H1 (cell line): ENCODE measurements at regions not wholly inside any gene's neighbourhood (a gene's known extent, or its start where the extent isn't known, plus 50 kb on each side); places are given as distances from the start of the nearest gene placed in this dataset.

Source experiments
- CTCF ChIA-PET: fragments of 300-600 bp; sonication (Branson Sonifier 250); formaldehyde crosslinking; loops from one replicate; lab custom pipeline; 2021; ENCODE audit not compliant: partially characterized antibody; lab: Charles Lee
- POLR2A ChIA-PET: fragments of 300-600 bp; sonication (Branson Sonifier 250); formaldehyde crosslinking; loops from one replicate; lab custom pipeline; 2021; ENCODE audit warnings: inconsistent platforms; ENCODE audit not compliant: partially characterized antibody; lab: Charles Lee
- DNase-seq, 2 experiments: peaks; one replicate each; pipeline versions ENCODE4 v3.0.0 to v3.0.0-alpha.2; 2010 to 2022; ENCODE audit warnings: low spot score in 2 of 2, low read depth in 1 of 2, mixed read lengths in 1 of 2
- FAIRE-seq: peaks from 2 replicates; lab custom pipeline; 2011; peaks lifted over from hg19 to GRCh38; lab: Jason Lieb, UNC
- H2AFZ ChIP-seq: 2 replicates; pipeline ENCODE4 v1.8.1; 2012; ENCODE audit warnings: low read length, inconsistent platforms
- H2AK5ac ChIP-seq: 2 replicates; pipeline ENCODE4 v1.6.1; 2013; ENCODE audit warnings: low read depth, low read length
- H2BK120ac ChIP-seq: replicated peaks from 2 replicates; pipeline ENCODE3; 2013; ENCODE audit warnings: low read depth, low read length, inconsistent platforms
- H2BK12ac ChIP-seq: 2 replicates; pipeline ENCODE4 v1.6.1; 2013; ENCODE audit warnings: low read depth, low read length
- H2BK15ac ChIP-seq: 2 replicates; pipeline ENCODE4 v1.6.1; 2013; ENCODE audit warnings: low read length
- H2BK20ac ChIP-seq: 2 replicates; pipeline ENCODE4 v1.6.1; 2013; ENCODE audit warnings: low read length
- H2BK5ac ChIP-seq: 2 replicates; pipeline ENCODE4 v1.6.1; 2013; ENCODE audit warnings: low read depth, low read length
- H3K14ac ChIP-seq: 2 replicates; pipeline ENCODE4 v1.6.1; 2013; ENCODE audit warnings: inconsistent platforms; ENCODE audit not compliant: insufficient read length
- H3K18ac ChIP-seq: 2 replicates; pipeline ENCODE4 v1.6.1; 2013; ENCODE audit warnings: low read length; ENCODE audit errors: extremely low read depth
- H3K23ac ChIP-seq: 2 replicates; pipeline ENCODE4 v1.6.1; 2013; ENCODE audit warnings: inconsistent platforms; ENCODE audit not compliant: insufficient read length
- H3K23me2 ChIP-seq: 2 replicates; pipeline ENCODE4 v1.6.1; 2013; ENCODE audit warnings: low read depth, low read length
- H3K27ac ChIP-seq: 2 replicates; pipeline ENCODE4 v1.6.1; 2011; ENCODE audit warnings: low read depth, low read length, inconsistent platforms
- H3K27me3 ChIP-seq, 4 experiments: replicated peaks in 1 of 4; 1 replicate in 1 of 4; 2 replicates in 3 of 4; pipeline versions ENCODE4 v1.6.1 to v1.8.1; 2011 to 2013; ENCODE audit warnings: low read length in 3 of 4, mild to moderate bottlenecking in 3 of 4, inconsistent platforms in 2 of 4, mixed read lengths in 2 of 4, moderate library complexity in 1 of 4; ENCODE audit not compliant: control insufficient read depth in 3 of 4, insufficient read depth in 3 of 4; ENCODE audit errors: extremely low read depth in 1 of 4
- H3K36me3 ChIP-seq, 4 experiments: 2 replicates each; pipeline versions ENCODE4 v1.6.1 to v1.8.1; 2011 to 2013; ENCODE audit warnings: mild to moderate bottlenecking in 4 of 4, low read length in 3 of 4, moderate library complexity in 2 of 4, control low read depth in 1 of 4, inconsistent platforms in 1 of 4; ENCODE audit not compliant: insufficient read depth in 4 of 4, control insufficient read depth in 2 of 4
- H3K4ac ChIP-seq: replicated peaks from 2 replicates; pipeline ENCODE3; 2013; ENCODE audit warnings: low read length, low read depth, mixed read lengths, inconsistent platforms; ENCODE audit not compliant: insufficient read length
- H3K4me1 ChIP-seq, 4 experiments: replicated peaks in 1 of 4; 1 replicate in 1 of 4; 2 replicates in 3 of 4; pipeline versions ENCODE4 v1.6.1 to v1.8.1; 2011 to 2013; ENCODE audit warnings: low read length in 3 of 4, inconsistent platforms in 2 of 4, mixed read lengths in 1 of 4; ENCODE audit not compliant: insufficient read depth in 4 of 4, control insufficient read depth in 3 of 4
- H3K4me2 ChIP-seq, 2 experiments: 2 replicates each; pipeline versions ENCODE4 v1.6.1 to v1.8.1; 2011 to 2013; ENCODE audit warnings: low read depth in 2 of 2, low read length in 2 of 2, control low read depth in 1 of 2, inconsistent platforms in 1 of 2, mild to moderate bottlenecking in 1 of 2; ENCODE audit not compliant: insufficient read depth in 1 of 2
- H3K4me3 ChIP-seq, 4 experiments: fragments of 200-600, 300-600 bp in 1 of 4; sonication (generic), shearing (Covaris generic), sonication (Bioruptor Twin) in 1 of 4; 2 replicates each; pipeline versions ENCODE4 v1.5.1 to v1.8.1; 2011 to 2016; ENCODE audit warnings: low read length in 4 of 4, low read depth in 3 of 4, control low read depth in 2 of 4, inconsistent platforms in 2 of 4, mild to moderate bottlenecking in 2 of 4, mixed read lengths in 1 of 4, moderate library complexity in 1 of 4; ENCODE audit not compliant: insufficient read depth in 2 of 4; ENCODE audit errors: extremely low read depth in 1 of 4
- H3K56ac ChIP-seq: replicated peaks from 2 replicates; pipeline ENCODE3; 2013; ENCODE audit warnings: low read depth, mild to moderate bottlenecking, mixed read lengths, low read length, inconsistent platforms; ENCODE audit not compliant: insufficient read length
- H3K79me1 ChIP-seq: 2 replicates; pipeline ENCODE4 v1.6.1; 2013; ENCODE audit warnings: low read depth, low read length, control low read depth
- H3K79me2 ChIP-seq, 2 experiments: 2 replicates each; pipeline versions ENCODE4 v1.6.1 to v1.8.1; 2012 to 2013; ENCODE audit warnings: low read length in 2 of 2, mild to moderate bottlenecking in 2 of 2, inconsistent platforms in 1 of 2; ENCODE audit not compliant: insufficient read depth in 2 of 2, control insufficient read depth in 1 of 2
- H3K9ac ChIP-seq, 4 experiments: replicated peaks in 1 of 4; 1 replicate in 1 of 4; 2 replicates in 3 of 4; pipeline versions ENCODE4 v1.6.1 to v1.8.1; 2011 to 2013; ENCODE audit warnings: low read depth in 3 of 4, low read length in 3 of 4, control low read depth in 2 of 4, mild to moderate bottlenecking in 2 of 4, moderate library complexity in 2 of 4, inconsistent platforms in 1 of 4; ENCODE audit errors: extremely low read depth in 1 of 4
- H3K9me3 ChIP-seq, 2 experiments: 2 replicates each; pipeline versions ENCODE4 v1.6.1 to v1.8.1; 2012 to 2013; ENCODE audit warnings: mild to moderate bottlenecking in 2 of 2, moderate library complexity in 2 of 2, control low read depth in 1 of 2, inconsistent platforms in 1 of 2, low read depth in 1 of 2, low read length in 1 of 2, mixed read lengths in 1 of 2; ENCODE audit not compliant: insufficient read depth in 2 of 2
- H4K20me1 ChIP-seq, 2 experiments: replicated peaks in 1 of 2; 2 replicates each; pipeline versions ENCODE3 to v1.8.1; 2011 to 2013; ENCODE audit warnings: inconsistent platforms in 2 of 2, low read length in 2 of 2, mild to moderate bottlenecking in 1 of 2; ENCODE audit not compliant: insufficient read depth in 2 of 2, control insufficient read depth in 1 of 2
- H4K5ac ChIP-seq: 2 replicates; pipeline ENCODE4 v1.6.1; 2013; ENCODE audit warnings: low read length, low read depth, mixed read lengths, inconsistent platforms; ENCODE audit not compliant: insufficient read length
- H4K8ac ChIP-seq: 2 replicates; pipeline ENCODE4 v1.8.0; 2013; ENCODE audit warnings: mild to moderate bottlenecking, moderate library complexity, low read length, inconsistent platforms; ENCODE audit not compliant: insufficient read depth; ENCODE audit errors: extremely low read depth
- H4K91ac ChIP-seq: replicated peaks from 2 replicates; pipeline ENCODE3; 2013; ENCODE audit warnings: low read length, mixed read lengths, inconsistent platforms; ENCODE audit not compliant: insufficient read length
- CREB1 ChIP-seq: IDR thresholded peaks from 2 replicates; pipeline ENCODE4 v1.6.1; 2012; ENCODE audit warnings: inconsistent platforms
- GABPA ChIP-seq: IDR thresholded peaks from 2 replicates; pipeline ENCODE4 v1.6.1; 2011; ENCODE audit warnings: mild to moderate bottlenecking, low read length, moderate library complexity, borderline replicate concordance; ENCODE audit not compliant: insufficient read depth

GRCh38 chr17:33695431-33695830 is 402.3 kb upstream of the ASIC2 start:
- Histone ChIP-seq H4K91ac (no peak overlapping the region), H3K9ac (no peak overlapping the region), H4K8ac (no peak overlapping the region), H2BK120ac (no peak overlapping the region), H2BK12ac (no peak overlapping the region), H3K27me3 (no peaks in the 10 kb centered on the region), H3K18ac (no peak overlapping the region), H4K5ac (no peak overlapping the region), H3K56ac (no peak overlapping the region), H2BK20ac (no peak overlapping the region), H3K27ac (no peak overlapping the region), H3K36me3 (no peaks in the 10 kb centered on the region), H3K4me1 (no peaks in the 10 kb centered on the region), H3K79me1 (no peaks in the 10 kb centered on the region), H3K14ac (no peak overlapping the region), H3K4me2 (no peak overlapping the region), H3K4ac (no peak overlapping the region), H2BK5ac (no peak overlapping the region), H3K23me2 (no peaks in the 10 kb centered on the region; the same call in 1 of the 2 replicates), H2BK15ac (no peak overlapping the region), H3K23ac (no peak overlapping the region), H3K9me3 (no peaks in the 10 kb centered on the region), H3K4me3 (no peak overlapping the region), H2AFZ (no peak overlapping the region), H3K79me2 (no peaks in the 10 kb centered on the region), H4K20me1 (no peaks in the 10 kb centered on the region), H2AK5ac (no peak overlapping the region)
- POLR2A ChIA-PET = no interaction called here
- FAIRE-seq (no peak), DNase-seq (no peak)
- CTCF ChIA-PET = interaction anchor here (0.8 to 2.7 kb wide), 6 partner anchors 9 to 175 kb away, joined by 3 to 17 read pairs (median 3); no protein-coding TSS in a partner anchor
- TF ChIP-seq GABPA (no peak), CREB1 (no peak)
